Activated B cell treated with CpG ODN at 0.5 μM for 24 hours (primary cell): ENCODE measurements at regions not wholly inside any gene's neighbourhood (a gene's known extent, or its start where the extent isn't known, plus 50 kb on each side); places are given as distances from the start of the nearest gene placed in this dataset.

Experiments used
- ATAC-seq: fragments of 200-7000 bp; cut with Tn5 transposase; one replicate; pipeline ENCODE4 v1.10.0; 2021; ENCODE audit warnings: low read depth, mild to moderate bottlenecking, moderate library complexity
- CTCF ChIA-PET: fragments of 350-600 bp; sonication (Branson Sonifier 250); formaldehyde crosslinking; loops from one replicate; lab custom pipeline; 2021; ENCODE audit warnings: antibody characterized with exemption; lab: Charles Lee
- POLR2A ChIA-PET: fragments of 350-600 bp; sonication (Branson Sonifier 250); formaldehyde crosslinking; loops from one replicate; lab custom pipeline; 2021; ENCODE audit warnings: antibody characterized with exemption; lab: Charles Lee
- DNase-seq: peaks from one replicate; pipeline ENCODE4 v3.0.0; 2022
- H3K27ac Mint-ChIP-seq: one replicate; pipeline ENCODE4 v1.8.0; 2020; ENCODE audit warnings: mixed read lengths
- H3K27me3 Mint-ChIP-seq: one replicate; pipeline ENCODE4 v1.8.0; 2021; ENCODE audit warnings: mixed read lengths
- H3K36me3 Mint-ChIP-seq: one replicate; pipeline ENCODE4 v1.8.0; 2021; ENCODE audit warnings: low read depth, mixed read lengths
- H3K4me1 Mint-ChIP-seq: one replicate; pipeline ENCODE4 v1.8.0; 2021; ENCODE audit warnings: mixed read lengths
- H3K4me3 Mint-ChIP-seq: one replicate; pipeline ENCODE4 v1.8.0; 2020; ENCODE audit warnings: mild to moderate bottlenecking, mixed read lengths
- H3K9me3 Mint-ChIP-seq: one replicate; pipeline ENCODE4 v1.8.0; 2020; ENCODE audit warnings: mixed read lengths
- intact Hi-C: fragments of 100-400 bp; cut with micrococcal nuclease; formaldehyde crosslinking; loops from one replicate; pipeline ENCODE4 v1.15.1; 2024
- TF ChIP-seq, protein P1 (sequence below): fragments of 200-600 bp; IDR thresholded peaks from one replicate; pipeline ENCODE4 v1.8.0; 2022; ENCODE audit warnings: antibody characterized with exemption, mild to moderate bottlenecking

DNA sequence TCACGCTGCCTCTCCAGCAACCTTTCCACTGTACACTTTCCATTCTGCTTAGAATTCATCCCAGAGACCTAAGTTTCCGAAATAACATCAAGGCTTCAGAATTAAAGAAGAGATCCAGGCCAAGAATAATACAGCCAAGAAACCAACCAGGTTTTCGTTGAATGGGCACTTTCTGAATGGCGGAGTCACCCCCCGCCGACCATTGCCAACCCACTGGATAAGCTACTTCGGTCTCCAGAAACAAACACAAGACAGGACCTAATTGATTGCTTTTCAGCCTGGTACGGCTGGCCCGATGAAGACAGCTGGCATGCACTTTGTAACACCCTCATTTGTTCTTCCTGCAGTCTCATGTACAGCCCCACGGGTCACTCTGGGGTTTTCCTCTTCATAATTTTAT lies 308.1 kb upstream of the ZFHX3 start:
- TF ChIP-seq, protein P1, sequence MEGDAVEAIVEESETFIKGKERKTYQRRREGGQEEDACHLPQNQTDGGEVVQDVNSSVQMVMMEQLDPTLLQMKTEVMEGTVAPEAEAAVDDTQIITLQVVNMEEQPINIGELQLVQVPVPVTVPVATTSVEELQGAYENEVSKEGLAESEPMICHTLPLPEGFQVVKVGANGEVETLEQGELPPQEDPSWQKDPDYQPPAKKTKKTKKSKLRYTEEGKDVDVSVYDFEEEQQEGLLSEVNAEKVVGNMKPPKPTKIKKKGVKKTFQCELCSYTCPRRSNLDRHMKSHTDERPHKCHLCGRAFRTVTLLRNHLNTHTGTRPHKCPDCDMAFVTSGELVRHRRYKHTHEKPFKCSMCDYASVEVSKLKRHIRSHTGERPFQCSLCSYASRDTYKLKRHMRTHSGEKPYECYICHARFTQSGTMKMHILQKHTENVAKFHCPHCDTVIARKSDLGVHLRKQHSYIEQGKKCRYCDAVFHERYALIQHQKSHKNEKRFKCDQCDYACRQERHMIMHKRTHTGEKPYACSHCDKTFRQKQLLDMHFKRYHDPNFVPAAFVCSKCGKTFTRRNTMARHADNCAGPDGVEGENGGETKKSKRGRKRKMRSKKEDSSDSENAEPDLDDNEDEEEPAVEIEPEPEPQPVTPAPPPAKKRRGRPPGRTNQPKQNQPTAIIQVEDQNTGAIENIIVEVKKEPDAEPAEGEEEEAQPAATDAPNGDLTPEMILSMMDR = no peak
- H3K9me3 Mint-ChIP-seq = no peaks in the 10 kb centered on the region
- intact Hi-C loops = no loop called here
- H3K27ac Mint-ChIP-seq = no peak overlapping the region
- peaks cover 6% of the 10 kb centered on the region for H3K27me3 Mint-ChIP-seq
- CTCF ChIA-PET = no interaction called here
- no peaks in the 10 kb centered on the region for H3K4me1 Mint-ChIP-seq
- DNase-seq (no peak), ATAC-seq (no peak)
- H3K4me3 Mint-ChIP-seq = no peak overlapping the region
- no peaks in the 10 kb centered on the region for H3K36me3 Mint-ChIP-seq
- POLR2A ChIA-PET = no interaction called here

DNA sequence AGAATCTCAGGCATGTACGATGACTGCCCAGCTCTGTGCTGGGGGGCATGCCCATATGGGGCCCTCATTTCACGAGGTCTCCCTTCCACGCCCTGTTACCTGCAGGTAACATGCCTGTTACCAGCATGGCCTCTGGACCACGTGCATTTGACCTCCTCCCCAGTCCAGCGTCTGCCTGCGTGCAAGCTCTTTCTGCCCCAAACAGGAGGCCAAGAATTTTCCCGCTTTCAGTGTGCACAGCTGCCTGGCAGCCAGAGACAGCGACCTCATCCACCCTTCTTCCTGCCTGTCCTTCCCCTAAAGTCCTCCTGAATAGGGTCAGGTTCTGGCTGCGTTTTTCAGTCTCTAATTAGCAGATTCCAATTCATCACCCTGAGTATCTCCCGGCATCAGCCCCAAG lies 306.5 kb upstream of the ZFHX3 start:
- DNase-seq = no peak
- intact Hi-C loops = no loop called here
- ChIA-PET CTCF (no interaction called here), POLR2A (no interaction called here)
- Mint-ChIP-seq H3K4me3 (no peak overlapping the region), H3K27me3 (peaks cover 6% of the 10 kb centered on the region), H3K9me3 (no peaks in the 10 kb centered on the region), H3K27ac (no peak overlapping the region), H3K36me3 (no peaks in the 10 kb centered on the region), H3K4me1 (no peaks in the 10 kb centered on the region)
- ATAC-seq = no peak
- TF ChIP-seq, protein P1 = no peak

DNA sequence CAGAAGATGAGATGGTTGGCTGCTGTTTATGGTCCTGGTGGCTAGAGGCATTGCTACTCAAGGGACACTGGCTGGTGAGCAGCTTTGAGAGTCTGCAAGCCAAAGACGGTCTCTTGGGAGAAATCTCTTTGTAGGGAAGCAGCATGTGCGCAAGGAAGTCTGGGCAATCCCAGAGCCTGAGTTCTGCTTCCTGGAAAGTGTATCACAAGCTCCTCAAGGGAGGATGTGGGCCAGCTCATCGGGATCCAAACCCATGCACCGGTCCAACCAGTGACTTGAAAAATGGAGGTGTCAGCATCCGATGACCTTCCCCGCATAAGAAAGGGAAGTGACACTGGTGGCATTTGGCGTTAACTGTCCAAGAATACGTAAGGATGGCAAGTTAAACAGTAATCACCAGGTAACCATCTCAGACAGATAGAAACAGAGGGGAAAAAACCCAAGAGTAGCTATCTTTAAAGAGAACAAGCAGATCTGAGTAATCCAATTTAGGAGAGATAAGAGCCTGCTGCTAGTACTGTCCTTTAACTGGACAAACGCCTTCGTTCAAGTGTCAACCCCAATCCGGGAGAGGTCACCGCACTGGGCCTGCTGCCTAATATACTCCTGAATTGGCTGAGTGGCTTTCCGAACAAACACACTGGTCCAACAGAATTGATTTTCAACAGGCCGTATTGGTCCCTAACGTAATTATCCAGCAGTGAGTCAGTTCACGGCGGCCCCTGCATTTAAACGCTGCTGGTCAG lies 303.0 kb upstream of the ZFHX3 start:
- H3K36me3 Mint-ChIP-seq = no peaks in the 10 kb centered on the region
- peaks cover 6% of the 10 kb centered on the region for H3K27me3 Mint-ChIP-seq
- TF ChIP-seq, protein P1 = no peak
- H3K27ac Mint-ChIP-seq = no peak overlapping the region
- DNase-seq (no peak), ATAC-seq (no peak)
- H3K4me1 Mint-ChIP-seq = no peaks in the 10 kb centered on the region
- ChIA-PET POLR2A (no interaction called here), CTCF (no interaction called here)
- H3K9me3 Mint-ChIP-seq = no peaks in the 10 kb centered on the region
- H3K4me3 Mint-ChIP-seq = no peak overlapping the region
- intact Hi-C loops = no loop called here

DNA sequence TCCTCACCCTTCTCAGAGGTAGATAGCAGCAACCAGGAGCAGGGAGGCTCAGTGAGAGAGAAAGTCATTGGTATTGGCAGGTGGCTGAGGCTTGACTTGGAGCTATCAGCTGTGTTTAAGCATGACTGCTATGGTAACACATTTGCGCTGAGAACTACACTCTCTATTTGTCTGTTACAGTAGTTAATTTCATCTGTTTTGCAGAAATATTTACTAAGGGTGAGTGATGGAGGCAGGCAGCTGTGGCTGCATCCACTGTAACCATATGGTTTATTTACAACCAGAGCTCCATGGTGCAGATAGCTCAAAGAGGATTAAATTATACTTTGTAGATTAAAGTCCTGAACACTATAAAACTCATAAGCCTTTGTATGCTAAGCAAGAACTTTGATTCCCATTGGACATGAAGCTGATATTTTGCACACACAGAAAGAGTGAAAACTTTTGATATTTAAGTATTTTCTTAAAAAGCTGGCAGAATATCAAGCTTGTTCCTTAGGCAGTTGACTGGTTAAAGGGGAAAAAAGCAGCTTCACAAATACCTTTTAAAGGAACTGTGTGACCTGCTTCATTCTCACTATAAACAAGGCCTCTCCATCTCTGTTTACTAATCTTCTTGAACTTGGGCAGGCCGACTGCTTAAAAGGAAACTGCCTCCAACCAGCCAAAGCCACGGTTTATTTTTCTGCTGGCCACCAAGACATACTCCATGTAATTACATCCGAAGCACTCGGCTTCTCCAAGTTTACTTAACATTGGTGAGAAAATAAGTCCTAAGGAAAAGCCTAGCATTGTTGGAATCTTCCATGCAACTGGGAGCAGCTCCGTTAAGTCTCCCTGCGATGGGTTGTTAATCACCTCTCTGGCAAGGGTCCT lies 299.8 kb upstream of the ZFHX3 start:
- no peak overlapping the region for H3K27ac Mint-ChIP-seq
- ChIA-PET CTCF (no interaction called here), POLR2A (no interaction called here)
- ATAC-seq (no peak), DNase-seq (no peak)
- intact Hi-C loops = no loop called here
- no peaks in the 10 kb centered on the region for H3K27me3 Mint-ChIP-seq
- TF ChIP-seq, protein P1 = no peak
- H3K36me3 Mint-ChIP-seq = no peaks in the 10 kb centered on the region
- H3K9me3 Mint-ChIP-seq = no peaks in the 10 kb centered on the region
- no peaks in the 10 kb centered on the region for H3K4me1 Mint-ChIP-seq
- no peak overlapping the region for H3K4me3 Mint-ChIP-seq

DNA sequence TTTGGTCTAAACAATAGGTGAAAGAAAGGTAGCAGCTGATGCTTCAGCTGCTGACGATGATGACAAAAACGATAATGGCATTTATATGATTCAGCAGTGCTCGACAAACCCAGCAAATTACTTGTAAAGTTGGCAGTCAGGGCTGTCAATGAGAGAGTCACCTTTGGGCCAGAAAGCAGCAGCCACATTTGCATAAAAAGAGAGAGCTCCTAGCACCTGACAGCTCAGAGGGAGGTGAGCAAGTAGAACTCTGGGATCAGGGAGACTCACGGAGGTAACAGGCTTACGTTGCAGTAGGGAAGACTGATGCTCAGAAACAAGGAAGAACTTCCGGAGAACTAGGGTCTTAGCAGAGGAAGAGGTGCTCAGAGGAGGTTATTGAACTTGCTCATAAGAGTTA lies 291.9 kb upstream of the ZFHX3 start:
- ATAC-seq (no peak), DNase-seq (no peak)
- intact Hi-C loops = no loop called here
- Mint-ChIP-seq H3K4me1 (no peaks in the 10 kb centered on the region), H3K36me3 (no peaks in the 10 kb centered on the region), H3K4me3 (no peak overlapping the region), H3K27me3 (no peaks in the 10 kb centered on the region), H3K9me3 (no peaks in the 10 kb centered on the region), H3K27ac (no peak overlapping the region)
- ChIA-PET CTCF (no interaction called here), POLR2A (no interaction called here)
- TF ChIP-seq, protein P1 = no peak
